Common myeloid progenitor, CD34-positive (primary cell): ENCODE measurements at regions not wholly inside any gene's neighbourhood (a gene's known extent, or its start where the extent isn't known, plus 50 kb on each side); places are given as distances from the start of the nearest gene placed in this dataset.
A peak's percentile ranks its signal among the peaks of the same experiment; 100 is the strongest.
"Not testable (repeated sequence)": the region's sequence is repeated elsewhere in the genome, so short reads cannot be mapped to it uniquely, and the experiment has no call there.

Experiments used
- CTCF ChIA-PET: fragments of 350-600 bp; sonication (Branson Sonifier 250); formaldehyde crosslinking; loops from one replicate; lab custom pipeline; 2021; ENCODE audit warnings: antibody characterized with exemption; lab: Charles Lee
- POLR2A ChIA-PET: fragments of 350-600 bp; sonication (Branson Sonifier 250); formaldehyde crosslinking; loops from one replicate; lab custom pipeline; 2021; ENCODE audit warnings: antibody characterized with exemption; lab: Charles Lee
- DNase-seq, 3 donors: peaks; one replicate each; pipeline versions ENCODE4 v3.0.0 to v3.0.0-alpha.2; 2013
- H3K27ac ChIP-seq, 2 experiments: 1 replicate in 1 of 2; 2 replicates in 1 of 2; pipeline ENCODE4 v1.7.0; 2013; ENCODE audit warnings: inconsistent platforms in 2 of 2, low read length in 2 of 2, mild to moderate bottlenecking in 2 of 2, low read depth in 1 of 2, moderate library complexity in 1 of 2; ENCODE audit not compliant: severe bottlenecking in 2 of 2, insufficient read depth in 1 of 2, poor library complexity in 1 of 2
- H3K27me3 ChIP-seq, 5 experiments: replicated peaks in 2 of 5; 1 replicate in 3 of 5; 2 replicates in 2 of 5; pipeline versions ENCODE4 v1.6.1 to v1.7.0; 2013; ENCODE audit warnings: low read length in 4 of 5, mild to moderate bottlenecking in 2 of 5, moderate library complexity in 2 of 5, inconsistent platforms in 1 of 5; ENCODE audit not compliant: insufficient read depth in 5 of 5, control insufficient read depth in 4 of 5
- H3K36me3 ChIP-seq, 4 experiments: 1 replicate in 2 of 4; 2 replicates in 2 of 4; pipeline versions ENCODE4 v1.6.1 to v1.7.0; 2013; ENCODE audit warnings: low read length in 3 of 4, control low read depth in 1 of 4, mild to moderate bottlenecking in 1 of 4; ENCODE audit not compliant: control insufficient read depth in 4 of 4, insufficient read depth in 4 of 4
- H3K4me1 ChIP-seq, 4 experiments: 1 replicate in 3 of 4; 2 replicates in 1 of 4; pipeline versions ENCODE4 v1.6.1 to v1.7.1; 2013; ENCODE audit warnings: low read length in 3 of 4, mild to moderate bottlenecking in 3 of 4, control low read depth in 1 of 4, inconsistent platforms in 1 of 4, moderate library complexity in 1 of 4; ENCODE audit not compliant: control insufficient read depth in 4 of 4, insufficient read depth in 4 of 4; ENCODE audit errors: control extremely low read depth in 1 of 4
- H3K4me3 ChIP-seq, 7 experiments: 1 replicate in 4 of 7; 2 replicates in 3 of 7; pipeline versions ENCODE4 v1.5.1 to v1.7.0; 2013; ENCODE audit warnings: mild to moderate bottlenecking in 7 of 7, low read length in 6 of 7, moderate library complexity in 6 of 7, inconsistent platforms in 2 of 7, low read depth in 2 of 7, control low read depth in 1 of 7; ENCODE audit not compliant: insufficient read depth in 4 of 7, control insufficient read depth in 1 of 7; ENCODE audit errors: extremely low read depth in 1 of 7
- H3K9me3 ChIP-seq, 5 experiments: 1 replicate in 4 of 5; 2 replicates in 1 of 5; pipeline versions ENCODE4 v1.6.1 to v1.7.1; 2013; ENCODE audit warnings: low read length in 4 of 5, mild to moderate bottlenecking in 2 of 5, inconsistent platforms in 1 of 5, low read depth in 1 of 5, moderate library complexity in 1 of 5; ENCODE audit not compliant: control insufficient read depth in 4 of 5, insufficient read depth in 2 of 5; ENCODE audit errors: control extremely low read depth in 1 of 5
- WGBS: methylation state at CpG from one replicate; pipeline ENCODE4 v1.1.5; 2013; ENCODE audit not compliant: insufficient coverage; 5-methylcytosine and 5-hydroxymethylcytosine counted together

DNA sequence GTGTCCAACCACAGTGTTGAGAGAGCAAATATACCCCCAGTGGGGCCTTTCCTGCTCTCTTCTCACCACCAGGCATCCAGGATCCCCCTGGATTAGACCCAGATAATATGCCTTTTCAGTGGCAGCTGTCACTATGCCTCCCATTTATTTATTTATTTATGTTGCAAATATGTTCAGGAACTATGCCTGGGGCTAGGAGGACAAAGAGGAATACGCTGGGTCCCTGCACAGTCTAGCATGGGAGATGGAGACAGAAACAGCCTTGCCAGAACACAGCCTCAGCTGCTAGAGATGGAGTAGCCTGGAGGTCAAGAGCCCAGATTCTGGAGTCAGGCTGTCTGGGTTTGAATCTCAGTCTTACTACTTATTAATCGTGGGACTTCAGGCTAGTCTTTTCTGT lies 74.6 kb upstream of the LRFN2 start:
- H3K36me3 ChIP-seq: no peaks in the 10 kb centered on the region
- 89% methylated on average over 1 of the region's 2 CpGs for WGBS
- H3K4me3 ChIP-seq: no peak overlapping the region
- peaks cover 0 to 28% (median 17%) of the 10 kb centered on the region in 5 experiments for H3K9me3 ChIP-seq
- H3K27me3 ChIP-seq: no peaks in the 10 kb centered on the region
- no peak overlapping the region for H3K27ac ChIP-seq
- DNase-seq: no peak
- ChIA-PET POLR2A (no interaction called here), CTCF (no interaction called here)
- no peaks in the 10 kb centered on the region for H3K4me1 ChIP-seq

DNA sequence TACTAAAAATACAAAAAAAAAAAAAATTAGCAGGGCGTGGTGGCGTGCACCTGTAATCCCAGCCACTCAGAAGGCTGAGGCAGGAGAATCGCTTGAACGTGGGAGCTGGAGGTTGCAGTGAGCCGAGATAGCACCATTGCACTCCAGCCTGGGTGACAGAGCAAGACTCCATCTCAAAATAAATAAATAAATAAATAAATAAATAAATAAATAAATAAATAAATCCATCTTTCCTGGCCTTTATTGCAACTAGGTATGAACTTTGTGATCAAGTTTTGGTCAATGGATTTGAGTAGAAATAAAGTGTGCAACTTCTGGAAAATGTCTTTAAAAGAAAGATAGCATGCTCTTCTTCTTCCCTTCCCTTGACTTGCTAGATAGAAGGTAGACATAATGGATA lies 69.6 kb upstream of the LRFN2 start:
- H3K27me3 ChIP-seq, H3K9me3 ChIP-seq, CTCF ChIA-PET, H3K4me3 ChIP-seq, POLR2A ChIA-PET, H3K36me3 ChIP-seq, H3K27ac ChIP-seq, H3K4me1 ChIP-seq: not testable (repeated sequence)
- 93% methylated on average over 3 of the region's 5 CpGs for WGBS
- DNase-seq: peak in 1 of 3 donors; percentile 2

GRCh38 chr6:40654828-40655227 lies 67.7 kb upstream of the LRFN2 start:
- Histone ChIP-seq H3K9me3 (no peaks in the 10 kb centered on the region), H3K36me3 (no peaks in the 10 kb centered on the region), H3K27ac (no peak overlapping the region), H3K27me3 (peaks cover 0 to 5% (median 0%) of the 10 kb centered on the region in 5 experiments), H3K4me3 (no peak overlapping the region), H3K4me1 (no peaks in the 10 kb centered on the region)
- DNase-seq: no peak
- CTCF ChIA-PET: no interaction called here
- 94% methylated on average over 1 of the region's 1 CpG for WGBS
- POLR2A ChIA-PET: no interaction called here

DNA sequence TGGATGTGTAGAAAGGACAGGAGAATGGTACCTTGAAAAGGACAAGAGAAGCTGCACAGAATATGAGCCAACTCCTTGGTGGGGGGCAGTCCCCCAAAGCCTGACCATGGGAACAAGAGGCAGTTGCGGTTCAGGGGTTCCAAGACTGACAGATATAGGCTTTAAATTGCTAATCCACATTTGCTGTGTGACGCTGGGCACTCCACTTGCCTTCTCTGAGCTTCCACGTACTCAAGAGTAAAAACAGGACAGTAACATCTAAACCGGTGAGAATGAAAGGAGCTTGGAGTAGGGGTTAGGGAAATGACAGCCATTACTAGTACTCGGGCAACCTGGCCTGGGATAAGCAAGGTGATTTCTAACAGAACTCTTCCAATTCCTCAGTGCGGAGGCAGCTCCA lies 57.9 kb upstream of the LRFN2 start:
- CTCF ChIA-PET: no interaction called here
- WGBS: 98% methylated on average over 6 of the region's 6 CpGs
- peaks cover 0 to 12% (median 8%) of the 10 kb centered on the region in 4 experiments for H3K4me1 ChIP-seq

DNA sequence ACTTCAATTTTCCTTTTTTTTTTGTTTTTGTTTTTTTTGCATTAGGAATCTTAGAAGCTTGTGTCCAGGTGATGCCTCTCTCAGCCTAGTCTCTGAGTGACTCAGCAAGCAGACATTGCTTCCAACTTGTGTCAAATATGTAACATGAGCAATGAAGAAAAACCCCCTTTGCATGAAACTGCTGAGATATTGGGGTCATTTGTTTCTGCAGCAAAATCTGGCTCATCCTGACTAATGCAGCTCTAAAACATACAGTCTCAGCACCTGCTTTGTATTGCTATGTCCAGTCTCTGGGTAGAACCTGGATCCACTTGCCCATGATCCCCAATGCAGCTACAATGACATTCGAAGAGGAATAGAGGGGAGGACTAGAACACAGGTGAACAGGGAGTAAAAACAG lies 55.7 kb upstream of the LRFN2 start:
- peaks cover 0 to 4% (median 0%) of the 10 kb centered on the region in 5 experiments for H3K9me3 ChIP-seq
- no peaks in the 10 kb centered on the region for H3K36me3 ChIP-seq
- POLR2A ChIA-PET: no interaction called here
- WGBS: 100% methylated on average over 1 of the region's 1 CpG
- H3K4me3 ChIP-seq: no peak overlapping the region
- H3K27ac ChIP-seq: no peak overlapping the region
- peaks cover 0 to 4% (median 0%) of the 10 kb centered on the region in 5 experiments for H3K27me3 ChIP-seq
- no peak for DNase-seq
- CTCF ChIA-PET: interaction anchor here (1.1 kb wide), 1 partner anchor 16 kb away, joined by 3 read pairs; no protein-coding TSS in a partner anchor
- H3K4me1 ChIP-seq: peaks cover 0 to 13% (median 8%) of the 10 kb centered on the region in 4 experiments

More for the DNA sequence above, 57.9 kb upstream of the LRFN2 start:
- H3K4me3 ChIP-seq: no peak overlapping the region
- peaks cover 2 to 12% (median 4%) of the 10 kb centered on the region in 5 experiments for H3K27me3 ChIP-seq
- no peaks in the 10 kb centered on the region for H3K36me3 ChIP-seq
- POLR2A ChIA-PET: no interaction called here
- DNase-seq: no peak
- H3K27ac ChIP-seq: no peak overlapping the region
- H3K9me3 ChIP-seq: peaks cover 0 to 4% (median 0%) of the 10 kb centered on the region in 5 experiments

- peaks cover 0 to 13% (median 8%) of the 10 kb centered on the region in 4 experiments for H3K4me1 ChIP-seq
- CTCF ChIA-PET: interaction anchor here (1.1 kb wide), 1 partner anchor 16 kb away, joined by 3 read pairs; no protein-coding TSS in a partner anchor
- peaks cover 0 to 4% (median 0%) of the 10 kb centered on the region in 5 experiments for H3K9me3 ChIP-seq
- WGBS: 97% methylated on average over 5 of the region's 5 CpGs
- H3K27me3 ChIP-seq: peaks cover 0 to 4% (median 0%) of the 10 kb centered on the region in 5 experiments
- POLR2A ChIA-PET: no interaction called here
- H3K27ac ChIP-seq: no peak overlapping the region
- no peak for DNase-seq
- no peaks in the 10 kb centered on the region for H3K36me3 ChIP-seq
- no peak overlapping the region for H3K4me3 ChIP-seq
Measured at GRCh38 chr6:40642190-40642589, 55.0 kb upstream of the LRFN2 start.

- H3K9me3 ChIP-seq: peaks cover 0 to 4% (median 0%) of the 10 kb centered on the region in 5 experiments
- peaks cover 0 to 13% (median 8%) of the 10 kb centered on the region in 4 experiments for H3K4me1 ChIP-seq
- H3K27ac ChIP-seq: no peak overlapping the region
- no peaks in the 10 kb centered on the region for H3K36me3 ChIP-seq
- no peaks in the 10 kb centered on the region for H3K27me3 ChIP-seq
- ChIA-PET CTCF (no interaction called here), POLR2A (no interaction called here)
- peak overlapping the region in 1 of 7 experiments; percentile 36 for H3K4me3 ChIP-seq
- 22% methylated on average over 13 of the region's 16 CpGs for WGBS
- DNase-seq: peak; percentile 17 to 47 (median 44)
Measured at GRCh38 chr6:40640599-40641227, 53.5 kb upstream of the LRFN2 start.
